ENCODE measurements at regions not wholly inside any gene's neighbourhood (a gene's known extent, or its start where the extent isn't known, plus 50 kb on each side); places are given as distances from the start of the nearest gene placed in this dataset.
"Not testable (repeated sequence)": the region's sequence is repeated elsewhere in the genome, so short reads cannot be mapped to it uniquely, and the experiment has no call there.

GRCh38 chr3:125742845-125743244 is 147.5 kb upstream of the OSBPL11 start:
- not testable (repeated sequence) for TF ChIP-seq CTCF, POLR2A, EP300, POLR2AphosphoS5 (IDR thresholded peaks at IDR 0.05)

Data from gastroesophageal sphincter (tissue), 3 donors.